ENCODE measurements at regions not wholly inside any gene's neighbourhood (a gene's known extent, or its start where the extent isn't known, plus 50 kb on each side); places are given as distances from the start of the nearest gene placed in this dataset.
"Not testable (repeated sequence)": the region's sequence is repeated elsewhere in the genome, so short reads cannot be mapped to it uniquely, and the experiment has no call there.

GRCh38 chr5:152061095-152061494 is 136.4 kb upstream of the GLRA1 start:
- no peak overlapping the region for H3K4me3 ChIP-seq (ENCODE audit: control insufficient read depth, low read depth, low read length)
- no peak for DNase-seq (ENCODE audit: low read depth)
- TF ChIP-seq CTCF (conservative IDR thresholded peaks at IDR 0.05; ENCODE audit: control insufficient read depth, insufficient read depth, low read depth, low read length): no peak

- no peak for TF ChIP-seq CTCF (conservative IDR thresholded peaks at IDR 0.05; ENCODE audit: control insufficient read depth, insufficient read depth, low read depth, low read length)
Observed at GRCh38 chr5:152058267-152058666, 133.6 kb upstream of the GLRA1 start.

GRCh38 chr5:152056931-152057330 is 132.3 kb upstream of the GLRA1 start:
- DNase-seq (ENCODE audit: low read depth): no peak
- TF ChIP-seq CTCF (conservative IDR thresholded peaks at IDR 0.05; ENCODE audit: control insufficient read depth, insufficient read depth, low read depth, low read length): no peak
- no peak overlapping the region for H3K4me3 ChIP-seq (ENCODE audit: control insufficient read depth, low read depth, low read length)

More at GRCh38 chr5:152058267-152058666, 133.6 kb upstream of the GLRA1 start:
- no peak for DNase-seq (ENCODE audit: low read depth)
- H3K4me3 ChIP-seq (ENCODE audit: control insufficient read depth, low read depth, low read length): no peak overlapping the region

- no peak for TF ChIP-seq CTCF (conservative IDR thresholded peaks at IDR 0.05; ENCODE audit: control insufficient read depth, insufficient read depth, low read depth, low read length)
- H3K4me3 ChIP-seq (ENCODE audit: control insufficient read depth, low read depth, low read length): no peak overlapping the region
- no peak for DNase-seq (ENCODE audit: low read depth)
Observed at GRCh38 chr5:152052470-152052869, 127.8 kb upstream of the GLRA1 start.

- no peak for TF ChIP-seq CTCF (conservative IDR thresholded peaks at IDR 0.05; ENCODE audit: control insufficient read depth, insufficient read depth, low read depth, low read length)
- DNase-seq (ENCODE audit: low read depth): no peak
- no peak overlapping the region for H3K4me3 ChIP-seq (ENCODE audit: control insufficient read depth, low read depth, low read length)
Observed at GRCh38 chr5:152051499-152052454, 127.1 kb upstream of the GLRA1 start.

- DNase-seq (ENCODE audit: low read depth): no peak
- TF ChIP-seq CTCF (conservative IDR thresholded peaks at IDR 0.05; ENCODE audit: control insufficient read depth, insufficient read depth, low read depth, low read length): no peak
- H3K4me3 ChIP-seq (ENCODE audit: control insufficient read depth, low read depth, low read length): no peak overlapping the region
Observed at GRCh38 chr5:152046361-152046760, 121.7 kb upstream of the GLRA1 start.

GRCh38 chr5:152038856-152039255 is 114.2 kb upstream of the GLRA1 start:
- H3K4me3 ChIP-seq (ENCODE audit: control insufficient read depth, low read depth, low read length); DNase-seq (ENCODE audit: low read depth): not testable (repeated sequence)

GRCh38 chr5:152026328-152027024 is 101.8 kb upstream of the GLRA1 start:
- not testable (repeated sequence) for DNase-seq (ENCODE audit: low read depth); H3K4me3 ChIP-seq (ENCODE audit: control insufficient read depth, low read depth, low read length)

Measured in fibroblast of mammary gland (primary cell).